Fibroblast of lung (primary cell): ENCODE measurements at regions not wholly inside any gene's neighbourhood (a gene's known extent, or its start where the extent isn't known, plus 50 kb on each side); places are given as distances from the start of the nearest gene placed in this dataset.
A peak's percentile ranks its signal among the peaks of the same experiment; 100 is the strongest.
"Not testable (repeated sequence)": the region's sequence is repeated elsewhere in the genome, so short reads cannot be mapped to it uniquely, and the experiment has no call there.

Experiments used
- DNase-seq, 2 donors: peaks; one replicate each; pipeline versions ENCODE4 v3.0.0 to v3.0.0-alpha.2; 2010; ENCODE audit warnings: low read depth in 2 of 2
- H2AFZ ChIP-seq: 2 replicates; pipeline ENCODE4 v1.5.1; 2012; ENCODE audit warnings: low read length, control low read depth, inconsistent platforms
- H3K27ac ChIP-seq: 2 replicates; pipeline ENCODE4 v1.5.1; 2011; ENCODE audit warnings: low read length, control low read depth; ENCODE audit not compliant: insufficient read depth
- H3K27me3 ChIP-seq: 2 replicates; pipeline ENCODE4 v1.5.1; 2011; ENCODE audit warnings: mild to moderate bottlenecking, low read length; ENCODE audit not compliant: control insufficient read depth, insufficient read depth
- H3K36me3 ChIP-seq: 2 replicates; pipeline ENCODE4 v1.5.1; 2011; ENCODE audit warnings: low read length; ENCODE audit not compliant: control insufficient read depth, insufficient read depth
- H3K4me1 ChIP-seq: 2 replicates; pipeline ENCODE4 v1.5.1; 2011; ENCODE audit warnings: low read length; ENCODE audit not compliant: control insufficient read depth, insufficient read depth; ENCODE audit errors: extremely low read depth
- H3K4me2 ChIP-seq: 2 replicates; pipeline ENCODE4 v1.5.1; 2011; ENCODE audit warnings: low read length, control low read depth; ENCODE audit not compliant: insufficient read depth; ENCODE audit errors: extremely low read depth
- H3K4me3 ChIP-seq, 4 experiments: fragments of 200-600 bp in 1 of 4; sonication (generic) in 1 of 4; replicated peaks in 1 of 4; 2 replicates each; pipeline ENCODE4 v1.5.1; 2011 to 2016; ENCODE audit warnings: low read length in 4 of 4, low read depth in 3 of 4, mild to moderate bottlenecking in 3 of 4, control low read depth in 2 of 4, inconsistent platforms in 1 of 4, mixed read lengths in 1 of 4; ENCODE audit not compliant: insufficient read depth in 1 of 4; ENCODE audit errors: control extremely low read depth in 1 of 4
- H3K79me2 ChIP-seq: 2 replicates; pipeline ENCODE4 v1.5.1; 2012; ENCODE audit warnings: mild to moderate bottlenecking, low read length, inconsistent platforms; ENCODE audit not compliant: control insufficient read depth, insufficient read depth
- H3K9ac ChIP-seq: 2 replicates; pipeline ENCODE4 v1.5.1; 2011; ENCODE audit warnings: mild to moderate bottlenecking, low read length, control low read depth; ENCODE audit not compliant: insufficient read depth
- H3K9me3 ChIP-seq: 2 replicates; pipeline ENCODE4 v1.5.1; 2012; ENCODE audit warnings: low read depth, low read length; ENCODE audit not compliant: control insufficient read depth, insufficient read depth
- H4K20me1 ChIP-seq: 2 replicates; pipeline ENCODE4 v1.5.1; 2011; ENCODE audit warnings: low read length; ENCODE audit not compliant: control insufficient read depth, insufficient read depth; ENCODE audit errors: extremely low read depth
- CTCF ChIP-seq, 2 donors: IDR thresholded peaks in 1 of 2; conservative IDR thresholded peaks in 1 of 2; 1 replicate in 1 of 2; 2 replicates in 1 of 2; pipeline ENCODE4 v1.5.1; 2011 to 2012; ENCODE audit warnings: low read length in 2 of 2, control low read depth in 1 of 2, inconsistent platforms in 1 of 2, low read depth in 1 of 2, mild to moderate bottlenecking in 1 of 2
- EZH2 ChIP-seq: IDR thresholded peaks from 2 replicates; pipeline ENCODE4 v1.5.1; 2012; ENCODE audit warnings: low read length, control low read depth, mild to moderate bottlenecking; ENCODE audit errors: missing control alignments

GRCh38 chr15:29978411-29979382 is 104.1 kb upstream of the GOLGA8J start:
- Histone ChIP-seq H3K9ac (no peak overlapping the region), H3K4me1 (no peaks in the 10 kb centered on the region), H3K27ac (no peak overlapping the region), H2AFZ (no peak overlapping the region), H3K27me3 (no peaks in the 10 kb centered on the region), H4K20me1 (no peaks in the 10 kb centered on the region), H3K4me3 (no peak overlapping the region), H3K4me2 (no peak overlapping the region), H3K79me2 (no peaks in the 10 kb centered on the region), H3K9me3 (no peaks in the 10 kb centered on the region), H3K36me3 (no peaks in the 10 kb centered on the region)
- peak in 1 of 2 donors; percentile 78 for DNase-seq
- TF ChIP-seq CTCF (conservative IDR thresholded peaks at IDR 0.05 in 1 of 2, IDR thresholded peaks at IDR 0.05 in 1 of 2; ENCODE audit: low read depth in 1 of 2, low read length in 2 of 2) (no peak), EZH2 (no peak)

- H3K4me3 ChIP-seq, H3K36me3 ChIP-seq, H3K4me1 ChIP-seq, H3K27ac ChIP-seq, H3K79me2 ChIP-seq, DNase-seq, H3K9ac ChIP-seq, H3K9me3 ChIP-seq, H4K20me1 ChIP-seq, H2AFZ ChIP-seq, H3K4me2 ChIP-seq, H3K27me3 ChIP-seq: not testable (repeated sequence)
Measured at GRCh38 chr15:29974056-29974455, 108.7 kb upstream of the GOLGA8J start.

- Histone ChIP-seq H3K4me2 (no peak overlapping the region), H3K9me3 (no peaks in the 10 kb centered on the region), H3K79me2 (no peaks in the 10 kb centered on the region), H3K4me1 (no peaks in the 10 kb centered on the region), H4K20me1 (no peaks in the 10 kb centered on the region), H3K9ac (no peak overlapping the region), H3K4me3 (no peak overlapping the region), H3K36me3 (no peaks in the 10 kb centered on the region), H2AFZ (no peak overlapping the region), H3K27ac (no peak overlapping the region), H3K27me3 (peaks cover 18% of the 10 kb centered on the region)
- DNase-seq: no peak
- TF ChIP-seq EZH2 (no peak), CTCF (conservative IDR thresholded peaks at IDR 0.05 in 1 of 2, IDR thresholded peaks at IDR 0.05 in 1 of 2; ENCODE audit: low read depth in 1 of 2, low read length in 2 of 2) (no peak)
Measured at GRCh38 chr15:29972051-29972450, 110.7 kb upstream of the GOLGA8J start.
